GM13977 (cell line): ENCODE measurements at regions not wholly inside any gene's neighbourhood (a gene's known extent, or its start where the extent isn't known, plus 50 kb on each side); places are given as distances from the start of the nearest gene placed in this dataset.

Experiments used
- DNase-seq: peaks from one replicate; pipeline ENCODE4 v3.0.0; 2012; ENCODE audit warnings: low spot score
- in situ Hi-C: fragments of 300-500 bp; cut with MboI; formaldehyde crosslinking; loops from one replicate; pipeline ENCODE4 v1.12.0; 2022; ENCODE audit warnings: low sequenced_read_pairs, low pct_unique_long_range_greater_than_20kb, mixed read lengths, inconsistent platforms; ENCODE audit not compliant: unreplicated experiment
- TF ChIP-seq, protein P1 (sequence below): IDR thresholded peaks from 2 replicates; pipeline ENCODE4 v1.5.1; 2012; ENCODE audit warnings: mild to moderate bottlenecking, control low read depth; ENCODE audit not compliant: insufficient read depth; ENCODE audit errors: extremely low read depth, missing control alignments

GRCh38 chr18:73245345-73245744 lies 377.6 kb upstream of the NETO1 start:
- DNase-seq, result no peak
- TF ChIP-seq, protein P1, sequence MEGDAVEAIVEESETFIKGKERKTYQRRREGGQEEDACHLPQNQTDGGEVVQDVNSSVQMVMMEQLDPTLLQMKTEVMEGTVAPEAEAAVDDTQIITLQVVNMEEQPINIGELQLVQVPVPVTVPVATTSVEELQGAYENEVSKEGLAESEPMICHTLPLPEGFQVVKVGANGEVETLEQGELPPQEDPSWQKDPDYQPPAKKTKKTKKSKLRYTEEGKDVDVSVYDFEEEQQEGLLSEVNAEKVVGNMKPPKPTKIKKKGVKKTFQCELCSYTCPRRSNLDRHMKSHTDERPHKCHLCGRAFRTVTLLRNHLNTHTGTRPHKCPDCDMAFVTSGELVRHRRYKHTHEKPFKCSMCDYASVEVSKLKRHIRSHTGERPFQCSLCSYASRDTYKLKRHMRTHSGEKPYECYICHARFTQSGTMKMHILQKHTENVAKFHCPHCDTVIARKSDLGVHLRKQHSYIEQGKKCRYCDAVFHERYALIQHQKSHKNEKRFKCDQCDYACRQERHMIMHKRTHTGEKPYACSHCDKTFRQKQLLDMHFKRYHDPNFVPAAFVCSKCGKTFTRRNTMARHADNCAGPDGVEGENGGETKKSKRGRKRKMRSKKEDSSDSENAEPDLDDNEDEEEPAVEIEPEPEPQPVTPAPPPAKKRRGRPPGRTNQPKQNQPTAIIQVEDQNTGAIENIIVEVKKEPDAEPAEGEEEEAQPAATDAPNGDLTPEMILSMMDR, result no peak
- in situ Hi-C loops, result no loop called here

DNA sequence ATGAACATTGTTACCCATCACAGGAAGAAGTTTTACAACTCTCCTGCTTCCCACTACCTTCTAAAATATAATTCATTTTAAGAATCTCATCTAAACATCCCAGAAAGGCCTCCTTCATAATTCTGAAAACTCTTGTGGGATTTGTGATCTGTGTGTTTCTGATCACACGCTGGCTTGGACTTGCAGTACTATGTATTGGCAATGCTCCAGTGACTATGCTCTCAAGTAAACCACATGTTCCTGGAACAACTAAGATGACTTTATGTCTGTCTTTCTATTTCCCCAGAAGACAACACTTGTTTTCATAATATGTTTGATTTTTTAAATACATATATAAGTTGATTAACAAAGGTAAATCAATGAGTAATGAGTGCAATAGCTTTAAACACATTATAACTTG lies 376.6 kb upstream of the NETO1 start:
- DNase-seq, result no peak
- in situ Hi-C loops, result no loop called here

GRCh38 chr18:73240899-73241298 lies 373.1 kb upstream of the NETO1 start:
- in situ Hi-C loops, result no loop called here
- DNase-seq, result no peak
- TF ChIP-seq, protein P1, result no peak

More for the DNA sequence above, 376.6 kb upstream of the NETO1 start:
- TF ChIP-seq, protein P1, result no peak

DNA sequence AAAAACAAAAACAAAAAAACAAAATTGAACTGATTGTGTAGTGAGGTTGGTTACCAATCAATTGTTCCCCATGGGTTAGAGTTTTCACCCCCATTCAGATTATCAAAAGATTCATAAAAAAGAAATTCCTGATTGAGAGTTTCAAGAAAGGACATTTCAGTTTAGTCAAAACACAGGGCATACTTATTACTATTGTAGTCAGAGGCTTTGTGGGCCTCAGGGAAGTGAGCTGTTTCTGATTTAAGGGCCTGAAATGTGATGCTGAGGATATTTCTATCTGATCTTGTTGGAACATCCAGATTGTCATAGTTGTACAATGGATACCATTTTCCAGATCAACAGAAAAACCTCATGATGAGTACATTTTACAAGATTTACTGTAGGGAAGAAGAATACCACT lies 368.1 kb upstream of the NETO1 start:
- in situ Hi-C loops, result no loop called here
- TF ChIP-seq, protein P1, result no peak
- DNase-seq, result no peak

DNA sequence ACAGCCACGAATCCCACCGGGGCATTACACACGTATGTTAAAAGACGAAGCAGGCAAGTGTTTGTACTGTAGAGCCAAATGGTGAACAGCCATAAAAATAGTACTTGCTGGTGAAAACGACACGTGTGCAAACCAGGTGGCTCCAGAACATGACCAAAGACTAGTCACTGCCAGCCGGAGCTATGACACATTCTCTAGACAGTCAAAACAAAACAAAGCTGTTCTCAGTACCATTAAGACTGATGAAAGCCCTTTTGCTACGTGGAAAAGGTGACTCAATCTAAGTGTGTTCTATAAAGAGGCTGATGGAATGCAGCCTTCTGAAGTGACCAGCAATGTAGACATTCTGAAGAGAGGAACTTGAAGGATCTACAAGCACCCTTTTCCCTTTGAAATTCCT lies 367.7 kb upstream of the NETO1 start:
- in situ Hi-C loops, result no loop called here
- DNase-seq, result peak; percentile 12
- TF ChIP-seq, protein P1, result no peak

DNA sequence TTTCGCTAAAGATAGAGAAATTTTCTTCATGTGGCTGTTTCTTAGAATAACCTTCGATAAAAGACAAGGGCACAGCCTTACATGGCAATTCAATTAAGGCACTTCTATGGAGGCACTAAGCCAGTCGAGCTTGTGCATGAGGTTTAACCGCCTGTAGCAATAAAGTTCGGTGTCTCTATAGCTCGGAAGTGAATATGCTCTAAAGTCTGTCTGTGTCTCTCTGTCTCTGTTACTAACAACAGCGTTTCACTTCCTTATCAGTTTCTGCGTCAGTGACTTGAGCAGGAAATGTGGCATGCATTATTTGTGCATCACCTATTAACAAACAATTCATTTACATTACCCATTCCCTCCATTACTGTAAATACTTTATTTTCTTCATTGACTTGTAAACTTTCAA lies 365.1 kb upstream of the NETO1 start:
- no peak for DNase-seq
- in situ Hi-C loops, result no loop called here

More for the DNA sequence above, 365.1 kb upstream of the NETO1 start:
- TF ChIP-seq, protein P1, result no peak
